HepG2 (cell line): ENCODE measurements at regions not wholly inside any gene's neighbourhood (a gene's known extent, or its start where the extent isn't known, plus 50 kb on each side); places are given as distances from the start of the nearest gene placed in this dataset.

Experiments used
- ATAC-seq: fragments of 200-7000 bp; cut with Tn5 transposase; 3 replicates; pipeline ENCODE4 v1.9.1; 2020; ENCODE audit warnings: mild to moderate bottlenecking, moderate library complexity
- BruUV-seq: library from RNA; stranded (reverse); fragments of 400-500 nt; replicated peaks from 2 replicates; lab custom pipeline; 2021; lab: Mats Ljungman, UMichigan
- CTCF ChIA-PET: fragments of 300-600 bp; formaldehyde crosslinking; extraction: SDS; loops from one replicate; lab custom pipeline; 2021; ENCODE audit warnings: low total read pairs, inconsistent platforms, low intra/inter-chr PET ratio; lab: Yijun Ruan, JAX
- POLR2A ChIA-PET: fragments of 350-600 bp; sonication (Branson Sonifier 250); formaldehyde crosslinking; loops from one replicate; lab custom pipeline; 2020; ENCODE audit warnings: antibody characterized with exemption, inconsistent platforms; lab: Yijun Ruan, JAX
- DNase-seq: peaks from one replicate; pipeline ENCODE4 v3.0.0-alpha.2; 2015; ENCODE audit warnings: low spot score
- FAIRE-seq: peaks from 3 replicates; lab custom pipeline; 2011; peaks lifted over from hg19 to GRCh38; lab: Jason Lieb, UNC
- H2AFZ ChIP-seq: one replicate; pipeline ENCODE4 v1.6.1; 2011; ENCODE audit warnings: low read length, inconsistent platforms
- H3K27ac ChIP-seq: fragments of 300-600 bp; 3 replicates; pipeline ENCODE4 v1.8.0; 2011; ENCODE audit warnings: mixed run types, mild to moderate bottlenecking, mixed read lengths, low read length, inconsistent platforms; ENCODE audit not compliant: insufficient read depth; ENCODE audit errors: extremely low read length
- H3K27me3 ChIP-seq, 2 experiments: fragments of 200-600 bp in 1 of 2; 2 replicates in 1 of 2; 3 replicates in 1 of 2; pipeline versions ENCODE4 v1.6.0 to v1.8.0; 2011; ENCODE audit warnings: low read length in 2 of 2, mild to moderate bottlenecking in 2 of 2, moderate library complexity in 2 of 2, inconsistent platforms in 1 of 2; ENCODE audit not compliant: insufficient read depth in 2 of 2, control insufficient read depth in 1 of 2
- H3K36me3 ChIP-seq, 2 experiments: fragments of 200-600 bp in 1 of 2; replicated peaks in 1 of 2; 2 replicates in 1 of 2; 3 replicates in 1 of 2; pipeline versions ENCODE4 v1.5.1 to v1.8.0; 2011; ENCODE audit warnings: low read length in 2 of 2, inconsistent platforms in 1 of 2; ENCODE audit not compliant: insufficient read depth in 2 of 2, control insufficient read depth in 1 of 2
- H3K4me1 ChIP-seq: 2 replicates; pipeline ENCODE4 v1.5.1; 2012; ENCODE audit warnings: low read length, inconsistent platforms; ENCODE audit not compliant: insufficient read depth
- H3K4me2 ChIP-seq: 2 replicates; pipeline ENCODE4 v1.6.0; 2011; ENCODE audit warnings: low read depth, low read length, inconsistent platforms
- H3K4me3 ChIP-seq, 3 experiments: fragments of 200-600 bp in 1 of 3; sonication (generic), shearing (Covaris generic) in 1 of 3; replicated peaks in 1 of 3; 2 replicates each; pipeline ENCODE4 v1.5.1; 2011 to 2016; ENCODE audit warnings: low read length in 3 of 3, inconsistent platforms in 2 of 3, low read depth in 2 of 3, mild to moderate bottlenecking in 2 of 3, control low read depth in 1 of 3, mixed read lengths in 1 of 3; ENCODE audit not compliant: insufficient read depth in 1 of 3
- H3K79me2 ChIP-seq: one replicate; pipeline ENCODE4 v1.6.1; 2011; ENCODE audit warnings: low read length, inconsistent platforms; ENCODE audit not compliant: insufficient read depth
- H3K9ac ChIP-seq: 2 replicates; pipeline ENCODE4 v1.6.0; 2011; ENCODE audit warnings: mild to moderate bottlenecking, low read depth, low read length, inconsistent platforms; ENCODE audit not compliant: insufficient read depth
- H3K9me3 ChIP-seq: 2 replicates; pipeline ENCODE4 v1.5.1; 2012; ENCODE audit warnings: mild to moderate bottlenecking, low read length
- H4K20me1 ChIP-seq: 2 replicates; pipeline ENCODE4 v1.6.0; 2011; ENCODE audit warnings: inconsistent platforms, mild to moderate bottlenecking, low read length, moderate library complexity; ENCODE audit not compliant: insufficient read depth
- AFF4 ChIP-seq: sonication (generic); formaldehyde crosslinking; IDR thresholded peaks from 2 replicates; pipeline ENCODE4 v1.4.0; 2020; ENCODE audit warnings: missing genetic modification reagents
- NAIF1 ChIP-seq: sonication (generic); formaldehyde crosslinking; IDR thresholded peaks from 2 replicates; pipeline ENCODE4 v1.5.0; 2020; ENCODE audit warnings: mild to moderate bottlenecking, missing genetic modification reagents, borderline replicate concordance
- TBX3 ChIP-seq: fragments of 450-650 bp; IDR thresholded peaks from 2 replicates; pipeline ENCODE4 v1.6.1; 2017; ENCODE audit warnings: antibody characterized with exemption, mild to moderate bottlenecking, inconsistent platforms, borderline replicate concordance
- ZBTB8A ChIP-seq: sonication (generic); formaldehyde crosslinking; IDR thresholded peaks from 2 replicates; pipeline ENCODE4 v1.4.0; 2020; ENCODE audit warnings: mild to moderate bottlenecking, low read depth, missing genetic modification reagents, borderline replicate concordance
- ZNF251 ChIP-seq: sonication (generic); formaldehyde crosslinking; IDR thresholded peaks from 2 replicates; pipeline ENCODE4 v1.9.0; 2021; ENCODE audit warnings: mild to moderate bottlenecking, missing genetic modification reagents
- ZNF616 ChIP-seq: sonication (generic); formaldehyde crosslinking; IDR thresholded peaks from 2 replicates; pipeline ENCODE4 v1.5.0; 2020; ENCODE audit warnings: low read depth, mild to moderate bottlenecking, missing genetic modification reagents
- ZNF883 ChIP-seq: sonication (generic); formaldehyde crosslinking; IDR thresholded peaks from 2 replicates; pipeline ENCODE4 v1.5.1; 2020; ENCODE audit warnings: mild to moderate bottlenecking, missing genetic modification reagents; ENCODE audit errors: not compliant biosample characterization
- WGBS: methylation state at CpG from one replicate; pipeline ENCODE4 v1.1.6; 2017; ENCODE audit warnings: low lambda C conversion rate; 5-methylcytosine and 5-hydroxymethylcytosine counted together
- in situ Hi-C: cut with HindIII; loops from 2 replicates; pipeline ENCODE4 v1.10.0; 2017; ENCODE audit warnings: low pct_unique_long_range_greater_than_20kb; ENCODE audit not compliant: extremely low pct_ligation_motif_present
- intact Hi-C: fragments of 100-400 bp; cut with micrococcal nuclease; formaldehyde crosslinking; loops from one replicate; pipeline ENCODE4 v1.10.0; 2022; ENCODE audit not compliant: unreplicated experiment
- TF ChIP-seq, protein P1 (sequence below): sonication (generic); formaldehyde crosslinking; IDR thresholded peaks from 2 replicates; pipeline ENCODE4 v1.4.0; 2020; ENCODE audit warnings: mild to moderate bottlenecking, missing genetic modification reagents, borderline replicate concordance

DNA sequence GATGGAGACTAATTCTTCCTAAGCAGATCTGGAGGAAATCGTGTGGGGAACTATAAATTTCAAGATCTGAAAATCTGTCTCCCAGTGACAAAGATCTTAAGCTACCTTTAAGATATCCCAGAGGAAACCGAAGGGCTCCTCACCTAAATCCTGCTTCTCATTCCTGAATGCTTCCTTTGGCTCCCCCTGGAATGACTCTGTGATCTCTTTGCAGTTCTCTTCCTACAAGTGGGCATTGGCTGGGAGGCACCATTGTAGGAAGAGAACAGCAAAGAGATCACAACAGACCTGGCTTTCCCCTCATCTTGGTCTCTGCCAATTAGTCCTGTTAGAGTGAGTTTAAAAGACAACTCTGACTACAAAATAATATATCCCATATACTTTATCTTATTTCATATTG is 70.0 kb upstream of the KCNH7 start:
- Histone ChIP-seq H3K9ac (no peak overlapping the region), H2AFZ (no peak overlapping the region), H3K27me3 (no peaks in the 10 kb centered on the region), H3K4me2 (no peak overlapping the region), H3K9me3 (no peaks in the 10 kb centered on the region), H3K4me1 (no peaks in the 10 kb centered on the region), H3K79me2 (no peaks in the 10 kb centered on the region), H3K27ac (no peak overlapping the region), H4K20me1 (no peaks in the 10 kb centered on the region), H3K36me3 (no peaks in the 10 kb centered on the region), H3K4me3 (no peak overlapping the region)
- in situ Hi-C loops (no loop called here), intact Hi-C loops (no loop called here)
- no peak for DNase-seq
- no peak for ATAC-seq
- POLR2A ChIA-PET: no interaction called here
- CTCF ChIA-PET: no interaction called here
- BruUV-seq: no TSS peak
- TF ChIP-seq AFF4 (no peak), ZNF616 (no peak), TBX3 (no peak), ZNF883 (CRISPR knock-in tag) (no peak), ZNF251 (no peak), NAIF1 (CRISPR knock-in tag) (no peak), ZBTB8A (CRISPR knock-in tag) (no peak)
- TF ChIP-seq, protein P1, sequence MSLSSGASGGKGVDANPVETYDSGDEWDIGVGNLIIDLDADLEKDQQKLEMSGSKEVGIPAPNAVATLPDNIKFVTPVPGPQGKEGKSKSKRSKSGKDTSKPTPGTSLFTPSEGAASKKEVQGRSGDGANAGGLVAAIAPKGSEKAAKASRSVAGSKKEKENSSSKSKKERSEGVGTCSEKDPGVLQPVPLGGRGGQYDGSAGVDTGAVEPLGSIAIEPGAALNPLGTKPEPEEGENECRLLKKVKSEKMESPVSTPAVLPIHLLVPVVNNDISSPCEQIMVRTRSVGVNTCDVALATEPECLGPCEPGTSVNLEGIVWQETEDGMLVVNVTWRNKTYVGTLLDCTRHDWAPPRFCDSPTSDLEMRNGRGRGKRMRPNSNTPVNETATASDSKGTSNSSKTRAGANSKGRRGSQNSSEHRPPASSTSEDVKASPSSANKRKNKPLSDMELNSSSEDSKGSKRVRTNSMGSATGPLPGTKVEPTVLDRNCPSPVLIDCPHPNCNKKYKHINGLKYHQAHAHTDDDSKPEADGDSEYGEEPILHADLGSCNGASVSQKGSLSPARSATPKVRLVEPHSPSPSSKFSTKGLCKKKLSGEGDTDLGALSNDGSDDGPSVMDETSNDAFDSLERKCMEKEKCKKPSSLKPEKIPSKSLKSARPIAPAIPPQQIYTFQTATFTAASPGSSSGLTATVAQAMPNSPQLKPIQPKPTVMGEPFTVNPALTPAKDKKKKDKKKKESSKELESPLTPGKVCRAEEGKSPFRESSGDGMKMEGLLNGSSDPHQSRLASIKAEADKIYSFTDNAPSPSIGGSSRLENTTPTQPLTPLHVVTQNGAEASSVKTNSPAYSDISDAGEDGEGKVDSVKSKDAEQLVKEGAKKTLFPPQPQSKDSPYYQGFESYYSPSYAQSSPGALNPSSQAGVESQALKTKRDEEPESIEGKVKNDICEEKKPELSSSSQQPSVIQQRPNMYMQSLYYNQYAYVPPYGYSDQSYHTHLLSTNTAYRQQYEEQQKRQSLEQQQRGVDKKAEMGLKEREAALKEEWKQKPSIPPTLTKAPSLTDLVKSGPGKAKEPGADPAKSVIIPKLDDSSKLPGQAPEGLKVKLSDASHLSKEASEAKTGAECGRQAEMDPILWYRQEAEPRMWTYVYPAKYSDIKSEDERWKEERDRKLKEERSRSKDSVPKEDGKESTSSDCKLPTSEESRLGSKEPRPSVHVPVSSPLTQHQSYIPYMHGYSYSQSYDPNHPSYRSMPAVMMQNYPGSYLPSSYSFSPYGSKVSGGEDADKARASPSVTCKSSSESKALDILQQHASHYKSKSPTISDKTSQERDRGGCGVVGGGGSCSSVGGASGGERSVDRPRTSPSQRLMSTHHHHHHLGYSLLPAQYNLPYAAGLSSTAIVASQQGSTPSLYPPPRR (CRISPR knock-in tag): no peak
- WGBS: 1% methylated on average over 2 of the region's 2 CpGs
- no peak for FAIRE-seq
